ENCODE measurements at regions not wholly inside any gene's neighbourhood (a gene's known extent, or its start where the extent isn't known, plus 50 kb on each side); places are given as distances from the start of the nearest gene placed in this dataset.
"Not testable (repeated sequence)": the region's sequence is repeated elsewhere in the genome, so short reads cannot be mapped to it uniquely, and the experiment has no call there.

- DNase-seq (ENCODE audit: low read depth) = no peak
- in situ Hi-C loops (cut with HindIII; ENCODE audit: low sequenced_read_pairs) = no loop called here
- no peak overlapping the region for H3K4me3 ChIP-seq (ENCODE audit: low read depth, low read length)
- no peak for TF ChIP-seq CTCF (IDR thresholded peaks at IDR 0.05; ENCODE audit: low read depth, low read length, missing control alignments)
Measured at GRCh38 chr19:23475477-23475876, 80.2 kb upstream of the ZNF91 start.

GRCh38 chr19:23474761-23475160, 79.5 kb upstream of the ZNF91 start:
- no peak overlapping the region for H3K4me3 ChIP-seq (ENCODE audit: low read depth, low read length)

GRCh38 chr19:23474172-23474571, 78.9 kb upstream of the ZNF91 start:
- no peak overlapping the region for H3K4me3 ChIP-seq (ENCODE audit: low read depth, low read length)
- TF ChIP-seq CTCF (IDR thresholded peaks at IDR 0.05; ENCODE audit: low read depth, low read length, missing control alignments) = no peak
- in situ Hi-C loops (cut with HindIII; ENCODE audit: low sequenced_read_pairs) = no loop called here
- DNase-seq (ENCODE audit: low read depth) = no peak

More at GRCh38 chr19:23474761-23475160, 79.5 kb upstream of the ZNF91 start:
- in situ Hi-C loops (cut with HindIII; ENCODE audit: low sequenced_read_pairs) = no loop called here
- TF ChIP-seq CTCF (IDR thresholded peaks at IDR 0.05; ENCODE audit: low read depth, low read length, missing control alignments) = no peak
- no peak for DNase-seq (ENCODE audit: low read depth)

GRCh38 chr19:23470873-23471545, 75.7 kb upstream of the ZNF91 start:
- in situ Hi-C loops (cut with HindIII; ENCODE audit: low sequenced_read_pairs) = no loop called here
- no peak overlapping the region for H3K4me3 ChIP-seq (ENCODE audit: low read depth, low read length)
- no peak for DNase-seq (ENCODE audit: low read depth)
- no peak for TF ChIP-seq CTCF (IDR thresholded peaks at IDR 0.05; ENCODE audit: low read depth, low read length, missing control alignments)

GRCh38 chr19:23464349-23464748, 69.1 kb upstream of the ZNF91 start:
- in situ Hi-C loops (cut with HindIII; ENCODE audit: low sequenced_read_pairs) = loop anchor here (5.0 kb wide), 1 partner anchor 93 kb away; no protein-coding TSS in a partner anchor
- H3K4me3 ChIP-seq (ENCODE audit: low read depth, low read length); DNase-seq (ENCODE audit: low read depth): not testable (repeated sequence)

- TF ChIP-seq CTCF (IDR thresholded peaks at IDR 0.05; ENCODE audit: low read depth, low read length, missing control alignments) = no peak
- DNase-seq (ENCODE audit: low read depth) = no peak
- no peak overlapping the region for H3K4me3 ChIP-seq (ENCODE audit: low read depth, low read length)
- in situ Hi-C loops (cut with HindIII; ENCODE audit: low sequenced_read_pairs) = loop anchor here (5.0 kb wide), 1 partner anchor 96 kb away; no protein-coding TSS in a partner anchor
Measured at GRCh38 chr19:23461120-23461519, 65.8 kb upstream of the ZNF91 start.

- in situ Hi-C loops (cut with HindIII; ENCODE audit: low sequenced_read_pairs) = loop anchor here (5.0 kb wide), 1 partner anchor 97 kb away; no protein-coding TSS in a partner anchor
- H3K4me3 ChIP-seq (ENCODE audit: low read depth, low read length) = no peak overlapping the region
- no peak for DNase-seq (ENCODE audit: low read depth)
- TF ChIP-seq CTCF (IDR thresholded peaks at IDR 0.05; ENCODE audit: low read depth, low read length, missing control alignments) = no peak
Measured at GRCh38 chr19:23460656-23461055, 65.4 kb upstream of the ZNF91 start.

All from astrocyte of the cerebellum (primary cell).